IPS-NIHi11 (cell line): ENCODE measurements at regions not wholly inside any gene's neighbourhood (a gene's known extent, or its start where the extent isn't known, plus 50 kb on each side); places are given as distances from the start of the nearest gene placed in this dataset.

Source experiments
- DNase-seq: peaks from one replicate; pipeline ENCODE4 v3.0.0; 2012; ENCODE audit warnings: mixed read lengths, low spot score

- no peak for DNase-seq
Measured at GRCh38 chr10:78860260-78860914, 208.4 kb upstream of the ZMIZ1 start.

- DNase-seq = no peak
Measured at GRCh38 chr10:78861529-78862327, 207.0 kb upstream of the ZMIZ1 start.

GRCh38 chr10:78862328-78862640 lies 206.5 kb upstream of the ZMIZ1 start:
- no peak for DNase-seq

- DNase-seq = no peak
Measured at GRCh38 chr10:78863140-78863905, 205.4 kb upstream of the ZMIZ1 start.

GRCh38 chr10:78863906-78864239 lies 204.9 kb upstream of the ZMIZ1 start:
- DNase-seq = no peak

GRCh38 chr10:78864761-78865537 lies 203.8 kb upstream of the ZMIZ1 start:
- no peak for DNase-seq

- DNase-seq = no peak
Measured at GRCh38 chr10:78865538-78865875, 203.3 kb upstream of the ZMIZ1 start.

GRCh38 chr10:78865931-78866717 lies 202.6 kb upstream of the ZMIZ1 start:
- no peak for DNase-seq

GRCh38 chr10:78866731-78867554 lies 201.8 kb upstream of the ZMIZ1 start:
- DNase-seq = no peak

- DNase-seq = no peak
Measured at GRCh38 chr10:78867555-78867939, 201.2 kb upstream of the ZMIZ1 start.

GRCh38 chr10:78868048-78868447 lies 200.7 kb upstream of the ZMIZ1 start:
- DNase-seq = no peak

GRCh38 chr10:78868456-78868855 lies 200.3 kb upstream of the ZMIZ1 start:
- no peak for DNase-seq

GRCh38 chr10:78868861-78869260 lies 199.9 kb upstream of the ZMIZ1 start:
- no peak for DNase-seq

- no peak for DNase-seq
Measured at GRCh38 chr10:78869508-78870454, 199.0 kb upstream of the ZMIZ1 start.

- no peak for DNase-seq
Measured at GRCh38 chr10:78870458-78870857, 198.3 kb upstream of the ZMIZ1 start.

- no peak for DNase-seq
Measured at GRCh38 chr10:78871796-78872195, 197.0 kb upstream of the ZMIZ1 start.

GRCh38 chr10:78873413-78873812 lies 195.4 kb upstream of the ZMIZ1 start:
- no peak for DNase-seq

GRCh38 chr10:78875331-78875877 lies 193.4 kb upstream of the ZMIZ1 start:
- DNase-seq = no peak

- DNase-seq = no peak
Measured at GRCh38 chr10:78875932-78876331, 192.8 kb upstream of the ZMIZ1 start.
